Bronchial epithelial cell (primary cell): ENCODE measurements at regions not wholly inside any gene's neighbourhood (a gene's known extent, or its start where the extent isn't known, plus 50 kb on each side); places are given as distances from the start of the nearest gene placed in this dataset.
"Not testable (repeated sequence)": the region's sequence is repeated elsewhere in the genome, so short reads cannot be mapped to it uniquely, and the experiment has no call there.

Experiments
- DNase-seq: peaks from one replicate; pipeline ENCODE4 v3.0.0-alpha.2; 2010; ENCODE audit warnings: low read depth
- FAIRE-seq: peaks from 2 replicates; lab custom pipeline; 2011; peaks lifted over from hg19 to GRCh38; lab: Jason Lieb, UNC
- H3K27me3 ChIP-seq: 2 replicates; pipeline ENCODE4 v1.5.1; 2011; ENCODE audit warnings: low read length; ENCODE audit not compliant: control insufficient read depth, insufficient read depth
- H3K36me3 ChIP-seq: 2 replicates; pipeline ENCODE4 v1.5.1; 2011; ENCODE audit warnings: low read length; ENCODE audit not compliant: control insufficient read depth, insufficient read depth
- H3K4me3 ChIP-seq: 2 replicates; pipeline ENCODE4 v1.5.1; 2011; ENCODE audit warnings: mild to moderate bottlenecking, low read depth, low read length, control low read depth
- CTCF ChIP-seq: IDR thresholded peaks from 2 replicates; pipeline ENCODE4 v1.5.1; 2011; ENCODE audit warnings: mild to moderate bottlenecking, moderate library complexity, low read length, control low read depth, inconsistent platforms; ENCODE audit not compliant: insufficient read depth, severe bottlenecking

GRCh38 chr1:30548294-30548693 is 175.1 kb downstream of the MATN1 start:
- H3K4me3 ChIP-seq, result no peak overlapping the region
- no peak for FAIRE-seq
- no peaks in the 10 kb centered on the region for H3K36me3 ChIP-seq
- H3K27me3 ChIP-seq, result no peaks in the 10 kb centered on the region
- no peak for TF ChIP-seq CTCF
- DNase-seq, result no peak

GRCh38 chr1:30547326-30547725 is 176.1 kb downstream of the MATN1 start:
- not testable (repeated sequence) for DNase-seq, H3K36me3 ChIP-seq, FAIRE-seq, H3K27me3 ChIP-seq, H3K4me3 ChIP-seq

GRCh38 chr1:30545365-30545764 is 178.0 kb downstream of the MATN1 start:
- TF ChIP-seq CTCF, result no peak
- Histone ChIP-seq H3K27me3 (no peaks in the 10 kb centered on the region), H3K4me3 (no peak overlapping the region), H3K36me3 (no peaks in the 10 kb centered on the region)
- DNase-seq (no peak), FAIRE-seq (no peak)

- no peaks in the 10 kb centered on the region for H3K36me3 ChIP-seq
- DNase-seq (no peak), FAIRE-seq (no peak)
- H3K27me3 ChIP-seq, result no peaks in the 10 kb centered on the region
- no peak overlapping the region for H3K4me3 ChIP-seq
- no peak for TF ChIP-seq CTCF
These were observed 181.5 kb downstream of the MATN1 start for GRCh38 chr1:30541721-30542485.

GRCh38 chr1:30540611-30541192 is 182.7 kb downstream of the MATN1 start:
- H3K27me3 ChIP-seq, result no peaks in the 10 kb centered on the region
- no peak for TF ChIP-seq CTCF
- no peak overlapping the region for H3K4me3 ChIP-seq
- H3K36me3 ChIP-seq, result no peaks in the 10 kb centered on the region
- FAIRE-seq, result peak; percentile 7
- DNase-seq, result no peak

GRCh38 chr1:30539884-30540283 is 183.5 kb downstream of the MATN1 start:
- TF ChIP-seq CTCF, result no peak
- no peak for FAIRE-seq
- no peak for DNase-seq
- Histone ChIP-seq H3K4me3 (no peak overlapping the region), H3K27me3 (no peaks in the 10 kb centered on the region), H3K36me3 (no peaks in the 10 kb centered on the region)
